ENCODE measurements at regions not wholly inside any gene's neighbourhood (a gene's known extent, or its start where the extent isn't known, plus 50 kb on each side); places are given as distances from the start of the nearest gene placed in this dataset.

DNA sequence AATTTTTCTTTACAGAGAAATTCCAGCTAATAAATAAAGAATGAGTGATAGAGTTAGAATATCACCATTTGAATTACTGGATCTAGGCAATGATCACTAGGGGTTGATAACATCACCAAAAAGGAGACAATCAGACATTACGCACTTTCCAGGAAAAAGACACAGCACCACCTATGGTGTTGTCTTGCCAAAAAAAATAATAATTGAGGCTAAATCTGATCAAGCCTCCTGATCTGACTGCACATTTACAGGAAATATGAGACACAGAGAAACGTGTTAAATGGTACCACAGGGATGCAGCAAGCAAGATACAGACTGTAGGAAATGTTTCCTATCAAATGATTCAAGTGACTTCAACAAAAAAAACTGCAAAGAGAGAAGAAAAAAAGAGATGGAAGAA, 92.8 kb downstream of the EOMES start:
- WGBS: 89% methylated on average over 2 of the region's 2 CpGs

DNA sequence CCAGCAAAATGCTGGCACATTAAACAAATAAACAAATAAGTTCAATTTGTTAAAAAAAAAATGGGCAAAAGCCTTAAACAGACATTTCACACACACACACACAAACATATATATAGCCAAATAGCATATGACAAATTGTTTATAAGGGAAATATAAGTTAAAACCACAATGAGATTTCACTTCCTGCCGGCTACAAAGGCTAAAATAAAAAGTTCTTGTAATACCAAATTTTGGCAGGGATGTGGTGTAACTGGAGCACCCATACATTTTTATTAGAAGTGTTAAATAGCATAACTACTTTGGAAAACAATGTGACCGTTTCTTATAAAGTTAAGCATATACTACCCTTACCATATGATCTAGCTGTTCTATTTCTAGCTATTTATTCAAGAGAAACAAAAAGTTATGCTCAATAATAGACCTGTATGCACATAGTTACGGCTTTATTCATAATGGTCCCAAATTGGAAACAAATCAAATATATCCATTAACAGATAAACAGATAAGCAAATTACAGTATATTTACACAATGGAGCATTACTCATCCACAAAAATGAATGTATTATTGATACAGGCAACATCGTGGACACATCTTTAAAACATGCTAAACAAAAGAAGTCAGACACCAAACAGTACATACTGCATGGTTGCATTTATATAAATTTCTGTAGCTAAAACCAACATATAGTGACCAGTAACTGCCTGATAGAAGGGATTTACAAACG, 93.9 kb downstream of the EOMES start:
- Histone ChIP-seq H3K4me1 (ENCODE audit: insufficient read depth, low read length) (no peaks in the 10 kb centered on the region), H3K9me3 (ENCODE audit: insufficient read depth, low read depth, low read length) (no peaks in the 10 kb centered on the region), H3K27ac (ENCODE audit: low read depth, low read length) (no peak overlapping the region), H3K4me3 (ENCODE audit: low read length) (no peak overlapping the region), H3K9ac (ENCODE audit: low read depth, low read length) (no peak overlapping the region), H3K27me3 (ENCODE audit: insufficient read depth, low read length) (peaks cover 3% of the 10 kb centered on the region), H3K36me3 (ENCODE audit: insufficient read depth, low read length) (no peaks in the 10 kb centered on the region)
- 100% methylated on average over 3 of the region's 5 CpGs for WGBS

More for the DNA sequence above, 92.8 kb downstream of the EOMES start:
- Histone ChIP-seq H3K9me3 (ENCODE audit: insufficient read depth, low read depth, low read length) (no peaks in the 10 kb centered on the region), H3K9ac (ENCODE audit: low read depth, low read length) (no peak overlapping the region), H3K36me3 (ENCODE audit: insufficient read depth, low read length) (no peaks in the 10 kb centered on the region), H3K4me3 (ENCODE audit: low read length) (no peak overlapping the region), H3K4me1 (ENCODE audit: insufficient read depth, low read length) (no peaks in the 10 kb centered on the region), H3K27me3 (ENCODE audit: insufficient read depth, low read length) (peaks cover 14% of the 10 kb centered on the region), H3K27ac (ENCODE audit: low read depth, low read length) (no peak overlapping the region)

DNA sequence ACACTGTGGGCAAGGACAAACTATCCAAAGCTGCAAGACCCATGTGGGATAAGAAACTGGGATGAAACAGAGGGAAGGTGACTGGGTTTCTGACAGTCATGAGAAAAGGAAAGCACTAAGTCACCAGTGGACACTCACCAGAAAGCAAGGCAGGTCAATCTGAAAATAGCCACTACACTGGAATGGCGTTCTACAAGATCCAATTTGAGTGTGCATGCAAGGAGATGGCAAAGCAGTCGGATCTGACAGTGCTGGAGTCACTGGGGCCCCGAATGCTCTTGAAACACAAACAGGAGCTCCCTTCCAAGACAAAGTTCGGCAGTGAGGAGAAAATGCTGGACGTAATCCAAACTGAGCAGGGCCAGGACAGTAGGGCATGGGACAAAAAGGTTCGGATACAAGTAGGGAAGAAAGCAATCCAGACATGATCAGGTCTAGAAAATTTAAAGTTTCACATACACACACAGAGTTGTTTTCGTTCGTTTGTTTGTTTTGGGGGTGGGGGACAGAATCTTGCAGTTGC, 95.5 kb downstream of the EOMES start:
- H3K27me3 ChIP-seq (ENCODE audit: insufficient read depth, low read length): no peaks in the 10 kb centered on the region
- H3K9ac ChIP-seq (ENCODE audit: low read depth, low read length): no peak overlapping the region
- H3K4me1 ChIP-seq (ENCODE audit: insufficient read depth, low read length): no peaks in the 10 kb centered on the region
- no peaks in the 10 kb centered on the region for H3K36me3 ChIP-seq (ENCODE audit: insufficient read depth, low read length)
- no peaks in the 10 kb centered on the region for H3K9me3 ChIP-seq (ENCODE audit: insufficient read depth, low read depth, low read length)
- H3K27ac ChIP-seq (ENCODE audit: low read depth, low read length): no peak overlapping the region
- WGBS: 75% methylated on average over 8 of the region's 8 CpGs
- H3K4me3 ChIP-seq (ENCODE audit: low read length): no peak overlapping the region

DNA sequence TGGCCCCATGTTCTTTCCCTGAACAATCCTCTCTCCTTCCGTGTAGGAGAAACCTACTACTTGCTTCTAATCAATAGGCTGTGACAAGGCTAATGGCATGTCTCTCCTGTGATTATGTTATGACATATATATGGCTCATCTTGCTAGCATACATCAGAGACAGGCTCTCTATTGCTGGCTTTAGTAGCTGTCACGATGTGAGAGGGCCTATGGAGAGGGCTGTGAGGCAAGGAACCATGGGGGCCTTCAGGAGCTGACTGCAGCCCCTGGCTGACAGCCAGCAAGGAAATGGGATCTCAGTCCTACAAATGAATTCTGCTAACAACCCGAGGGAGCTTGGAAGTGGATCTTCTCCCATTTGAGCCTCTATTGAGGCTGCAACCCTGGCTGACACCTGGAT, 96.3 kb downstream of the EOMES start:
- Histone ChIP-seq H3K4me1 (ENCODE audit: insufficient read depth, low read length) (no peaks in the 10 kb centered on the region), H3K9ac (ENCODE audit: low read depth, low read length) (no peak overlapping the region), H3K36me3 (ENCODE audit: insufficient read depth, low read length) (no peaks in the 10 kb centered on the region), H3K9me3 (ENCODE audit: insufficient read depth, low read depth, low read length) (no peaks in the 10 kb centered on the region), H3K27me3 (ENCODE audit: insufficient read depth, low read length) (no peaks in the 10 kb centered on the region), H3K27ac (ENCODE audit: low read depth, low read length) (no peak overlapping the region), H3K4me3 (ENCODE audit: low read length) (no peak overlapping the region)
- WGBS: 89% methylated on average over 3 of the region's 3 CpGs

DNA sequence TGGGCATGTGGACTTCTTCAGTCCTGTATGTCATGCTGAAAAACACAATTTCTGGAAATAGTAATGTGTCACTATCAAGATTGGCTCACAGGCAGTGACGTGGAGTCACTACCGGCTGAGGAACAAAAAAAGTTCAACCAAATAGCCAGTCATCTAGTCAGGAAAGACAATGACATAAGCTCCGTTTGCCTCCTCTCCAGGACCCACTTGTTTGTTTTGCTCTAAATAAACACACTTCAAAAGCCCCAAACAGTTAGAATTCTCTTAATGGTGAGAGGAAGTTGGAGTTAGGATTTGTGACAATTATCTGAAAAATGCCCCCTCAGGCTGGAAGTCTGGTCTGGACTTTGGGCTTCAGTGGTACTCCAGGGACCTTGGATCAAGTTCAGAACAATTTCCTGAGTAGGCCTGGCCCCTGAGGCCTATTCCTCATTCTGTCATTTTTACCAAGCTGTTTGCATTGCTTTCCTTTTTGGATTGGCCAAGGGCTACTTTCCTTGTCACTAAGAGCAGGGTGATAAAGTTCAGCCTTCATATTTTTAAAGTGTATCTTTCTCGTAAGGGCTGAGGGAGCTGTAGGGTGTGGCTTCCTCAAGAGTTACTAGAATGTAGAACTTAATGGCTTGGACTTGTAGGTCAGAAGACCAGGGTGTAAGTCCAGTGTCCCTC, 98.9 kb downstream of the EOMES start:
- Histone ChIP-seq H3K9me3 (ENCODE audit: insufficient read depth, low read depth, low read length) (no peaks in the 10 kb centered on the region), H3K4me1 (ENCODE audit: insufficient read depth, low read length) (no peaks in the 10 kb centered on the region), H3K4me3 (ENCODE audit: low read length) (no peak overlapping the region), H3K36me3 (ENCODE audit: insufficient read depth, low read length) (no peaks in the 10 kb centered on the region), H3K27ac (ENCODE audit: low read depth, low read length) (no peak overlapping the region), H3K27me3 (ENCODE audit: insufficient read depth, low read length) (no peaks in the 10 kb centered on the region), H3K9ac (ENCODE audit: low read depth, low read length) (no peak overlapping the region)
- WGBS: 86% methylated on average over 4 of the region's 4 CpGs

DNA sequence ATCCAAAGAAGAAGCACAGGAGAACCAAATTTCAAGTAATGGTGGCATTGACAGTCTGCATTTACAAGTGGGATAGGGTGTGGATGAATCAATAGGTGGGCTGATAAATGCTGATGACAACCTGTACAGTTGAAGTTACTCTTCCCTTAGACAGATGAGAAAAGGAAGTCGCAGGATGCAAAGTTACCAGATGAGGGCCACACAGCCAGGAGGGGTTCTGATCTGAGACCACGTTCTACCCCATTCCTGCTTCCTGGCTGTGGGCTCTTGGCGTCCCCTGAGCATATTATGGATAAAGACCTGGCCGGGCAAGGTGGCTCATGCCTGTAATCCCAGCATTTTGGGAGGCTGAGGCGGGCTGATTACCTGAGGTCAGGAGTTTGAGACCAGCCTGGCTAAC, 104.6 kb downstream of the EOMES start:
- peaks cover 18% of the 10 kb centered on the region for H3K9me3 ChIP-seq (ENCODE audit: insufficient read depth, low read depth, low read length)
- WGBS: 83% methylated on average over 5 of the region's 5 CpGs
- no peaks in the 10 kb centered on the region for H3K4me1 ChIP-seq (ENCODE audit: insufficient read depth, low read length)
- no peak overlapping the region for H3K4me3 ChIP-seq (ENCODE audit: low read length)
- H3K27me3 ChIP-seq (ENCODE audit: insufficient read depth, low read length): no peaks in the 10 kb centered on the region
- no peak overlapping the region for H3K27ac ChIP-seq (ENCODE audit: low read depth, low read length)
- no peaks in the 10 kb centered on the region for H3K36me3 ChIP-seq (ENCODE audit: insufficient read depth, low read length)
- H3K9ac ChIP-seq (ENCODE audit: low read depth, low read length): no peak overlapping the region

DNA sequence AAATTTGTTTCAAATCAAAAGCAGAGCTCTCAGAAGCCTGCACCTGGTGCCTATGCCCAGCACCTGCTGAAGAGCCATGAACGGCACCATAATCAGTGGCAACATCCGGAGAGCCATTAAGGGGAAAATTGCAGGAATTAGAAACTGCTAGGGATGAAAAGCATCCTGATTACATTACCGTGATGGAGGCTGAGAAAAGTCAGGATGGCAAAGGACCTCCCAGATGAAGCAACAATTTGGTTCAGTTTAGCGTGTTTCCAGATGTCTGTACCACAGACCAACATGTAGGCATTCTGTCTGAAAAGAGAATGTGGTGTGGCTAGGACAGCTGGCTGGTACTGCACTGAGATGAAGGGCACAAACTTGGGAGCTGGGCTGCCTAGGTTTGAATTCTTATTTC, 106.1 kb downstream of the EOMES start:
- no peaks in the 10 kb centered on the region for H3K36me3 ChIP-seq (ENCODE audit: insufficient read depth, low read length)
- H3K27me3 ChIP-seq (ENCODE audit: insufficient read depth, low read length): no peaks in the 10 kb centered on the region
- no peak overlapping the region for H3K4me3 ChIP-seq (ENCODE audit: low read length)
- H3K4me1 ChIP-seq (ENCODE audit: insufficient read depth, low read length): no peaks in the 10 kb centered on the region
- 95% methylated on average over 4 of the region's 4 CpGs for WGBS
- H3K27ac ChIP-seq (ENCODE audit: low read depth, low read length): no peak overlapping the region
- peaks cover 18% of the 10 kb centered on the region for H3K9me3 ChIP-seq (ENCODE audit: insufficient read depth, low read depth, low read length)
- no peak overlapping the region for H3K9ac ChIP-seq (ENCODE audit: low read depth, low read length)

DNA sequence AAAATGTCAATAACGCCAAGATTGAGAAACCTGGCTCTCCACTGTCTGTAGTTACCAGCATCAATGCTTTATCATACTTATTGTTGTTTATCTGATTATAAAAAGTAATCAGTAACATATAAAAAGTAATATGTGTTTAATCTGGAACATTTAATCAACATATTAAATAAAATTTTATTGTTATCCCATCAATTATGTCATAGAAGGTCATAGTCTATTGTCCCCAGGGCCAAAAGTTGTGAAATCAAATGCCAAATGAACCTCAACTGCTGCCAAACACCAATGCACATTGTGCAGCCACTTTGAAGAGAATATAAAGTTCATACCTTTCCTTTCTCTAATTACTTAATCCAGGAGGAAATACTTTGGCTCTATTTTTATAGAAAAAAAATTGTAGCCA, 106.6 kb downstream of the EOMES start:
- Histone ChIP-seq H3K36me3 (ENCODE audit: insufficient read depth, low read length) (no peaks in the 10 kb centered on the region), H3K9ac (ENCODE audit: low read depth, low read length) (no peak overlapping the region), H3K4me1 (ENCODE audit: insufficient read depth, low read length) (no peaks in the 10 kb centered on the region), H3K27ac (ENCODE audit: low read depth, low read length) (no peak overlapping the region), H3K9me3 (ENCODE audit: insufficient read depth, low read depth, low read length) (peaks cover 18% of the 10 kb centered on the region), H3K27me3 (ENCODE audit: insufficient read depth, low read length) (no peaks in the 10 kb centered on the region), H3K4me3 (ENCODE audit: low read length) (no peak overlapping the region)
- 94% methylated on average over 1 of the region's 1 CpG for WGBS

DNA sequence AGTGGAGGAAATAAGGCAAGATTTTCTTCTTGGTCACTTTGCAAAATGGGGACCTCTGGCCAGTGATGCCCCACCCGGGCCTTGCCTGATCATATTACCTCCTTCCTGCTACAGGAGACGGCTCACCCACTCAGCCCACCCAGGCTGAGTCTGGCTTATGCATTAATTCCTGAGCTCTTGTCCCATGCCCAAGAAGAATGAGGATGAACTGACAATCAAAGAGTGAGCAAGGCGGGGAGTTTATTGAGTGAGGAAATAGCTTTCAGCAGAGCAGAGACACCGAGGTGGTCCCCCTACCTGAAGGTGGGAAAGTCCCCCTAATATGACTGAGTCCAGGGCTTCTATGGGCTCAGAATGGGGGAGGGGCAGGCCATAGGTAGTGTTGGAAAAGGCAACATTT, 107.5 kb downstream of the EOMES start:
- H3K4me3 ChIP-seq (ENCODE audit: low read length): no peak overlapping the region
- WGBS: 93% methylated on average over 4 of the region's 4 CpGs

DNA sequence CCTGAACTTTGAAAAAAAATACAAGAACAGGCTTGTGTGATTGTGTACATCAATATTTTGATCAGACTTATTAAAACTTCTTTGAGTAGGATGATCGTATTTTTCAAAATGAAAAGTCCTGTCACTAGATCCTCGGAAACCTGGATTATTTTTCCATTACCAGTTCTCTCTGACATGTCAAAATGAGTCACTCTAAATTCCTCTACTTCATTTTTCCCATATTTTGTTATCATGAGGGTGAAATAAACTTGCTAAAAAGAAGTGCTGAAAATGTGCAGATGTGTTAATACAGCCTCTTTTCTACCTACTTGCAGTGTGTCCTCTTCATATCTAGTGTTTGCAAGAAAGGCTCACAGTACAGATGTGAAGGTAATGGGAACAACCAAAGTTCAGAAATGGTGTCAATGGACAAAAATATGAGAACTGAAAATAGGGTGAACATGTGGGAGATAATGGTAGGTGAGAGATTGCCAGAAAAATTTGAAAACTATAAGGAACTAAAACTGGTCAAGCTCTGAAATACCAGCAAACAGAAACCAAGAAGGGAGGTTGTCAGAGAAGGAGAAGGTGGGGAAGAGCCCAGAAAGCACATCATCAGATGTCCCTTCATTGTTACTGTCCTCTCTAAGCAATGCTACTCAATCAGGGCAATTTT, 108.2 kb downstream of the EOMES start:
- no peaks in the 10 kb centered on the region for H3K27me3 ChIP-seq (ENCODE audit: insufficient read depth, low read length)
- H3K4me1 ChIP-seq (ENCODE audit: insufficient read depth, low read length): no peaks in the 10 kb centered on the region
- H3K36me3 ChIP-seq (ENCODE audit: insufficient read depth, low read length): no peaks in the 10 kb centered on the region
- no peak overlapping the region for H3K9ac ChIP-seq (ENCODE audit: low read depth, low read length)
- H3K4me3 ChIP-seq (ENCODE audit: low read length): no peak overlapping the region
- H3K9me3 ChIP-seq (ENCODE audit: insufficient read depth, low read depth, low read length): peaks cover 18% of the 10 kb centered on the region
- H3K27ac ChIP-seq (ENCODE audit: low read depth, low read length): no peak overlapping the region
- WGBS: 94% methylated on average over 2 of the region's 2 CpGs

More for the DNA sequence above, 107.5 kb downstream of the EOMES start:
- Histone ChIP-seq H3K9me3 (ENCODE audit: insufficient read depth, low read depth, low read length) (peaks cover 18% of the 10 kb centered on the region), H3K9ac (ENCODE audit: low read depth, low read length) (no peak overlapping the region), H3K36me3 (ENCODE audit: insufficient read depth, low read length) (no peaks in the 10 kb centered on the region), H3K27ac (ENCODE audit: low read depth, low read length) (no peak overlapping the region), H3K27me3 (ENCODE audit: insufficient read depth, low read length) (no peaks in the 10 kb centered on the region), H3K4me1 (ENCODE audit: insufficient read depth, low read length) (no peaks in the 10 kb centered on the region)

DNA sequence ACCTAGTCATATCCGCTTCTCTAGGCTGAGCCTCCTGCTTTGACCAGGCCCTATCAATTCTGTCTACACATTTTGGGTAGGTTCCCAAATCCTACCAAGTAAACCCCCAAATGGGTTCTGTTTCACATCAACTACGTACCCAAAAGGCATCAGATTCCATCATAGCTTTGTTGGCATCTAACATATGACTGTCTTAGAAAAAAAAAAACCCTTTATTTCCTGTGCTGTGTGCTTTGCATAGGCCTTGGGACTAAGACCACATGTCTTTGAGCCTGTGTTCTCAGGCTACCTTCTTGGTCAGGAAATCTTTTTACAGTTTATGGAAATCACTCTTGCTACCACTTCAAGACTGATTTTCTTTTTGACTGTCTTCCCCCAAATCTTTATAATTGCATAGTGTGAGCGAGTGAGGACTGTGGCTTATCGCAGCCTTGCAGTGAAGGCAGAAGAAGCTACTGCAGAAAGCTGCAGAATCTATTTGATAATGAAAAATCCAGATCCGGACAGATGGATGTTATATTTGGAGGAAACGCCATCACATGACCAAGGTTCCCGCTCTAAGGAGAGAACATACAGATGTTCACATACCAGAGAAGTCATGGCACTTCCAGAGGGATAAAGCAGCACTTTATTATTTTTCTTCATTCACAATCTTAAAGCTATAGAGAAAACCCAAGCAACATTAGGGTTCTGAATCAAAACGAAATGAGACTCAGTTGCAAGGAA, 111.2 kb downstream of the EOMES start:
- Histone ChIP-seq H3K9ac (ENCODE audit: low read depth, low read length) (no peak overlapping the region), H3K36me3 (ENCODE audit: insufficient read depth, low read length) (no peaks in the 10 kb centered on the region), H3K27ac (ENCODE audit: low read depth, low read length) (no peak overlapping the region), H3K27me3 (ENCODE audit: insufficient read depth, low read length) (no peaks in the 10 kb centered on the region), H3K4me1 (ENCODE audit: insufficient read depth, low read length) (peaks cover 8% of the 10 kb centered on the region), H3K4me3 (ENCODE audit: low read length) (no peak overlapping the region), H3K9me3 (ENCODE audit: insufficient read depth, low read depth, low read length) (peaks cover 18% of the 10 kb centered on the region)
- WGBS: 88% methylated on average over 8 of the region's 8 CpGs

Measured in HUES64 (cell line).